Body of pancreas (tissue), 4 donors: ENCODE measurements at regions not wholly inside any gene's neighbourhood (a gene's known extent, or its start where the extent isn't known, plus 50 kb on each side); places are given as distances from the start of the nearest gene placed in this dataset.
"Not testable (repeated sequence)": the region's sequence is repeated elsewhere in the genome, so short reads cannot be mapped to it uniquely, and the experiment has no call there.

Experiments used
- ATAC-seq: fragments of 150-250 bp; one replicate; pipeline ENCODE4 v1.9.1; 2016
- DNase-seq, 4 donors: peaks; one replicate each; pipeline ENCODE4 v3.0.0-alpha.2; 2019
- H3K27ac ChIP-seq, 4 donors: fragments of 200-600 bp; sonication (generic); 1 replicate in 3 of 4; 2 replicates in 1 of 4; pipeline versions ENCODE4 v1.5.1 to v1.6.1; 2016 to 2019; ENCODE audit warnings: mild to moderate bottlenecking in 1 of 4, mixed read lengths in 1 of 4, moderate library complexity in 1 of 4
- H3K27me3 ChIP-seq, 2 donors: fragments of 200-600 bp; sonication (generic); one replicate each; pipeline ENCODE4 v1.6.0; 2016; ENCODE audit warnings: mild to moderate bottlenecking in 1 of 2
- H3K36me3 ChIP-seq, 2 donors: fragments of 200-600 bp; sonication (generic); replicated peaks in 1 of 2; 2 replicates each; pipeline ENCODE4 v1.5.1; 2016; ENCODE audit warnings: low read depth in 2 of 2; ENCODE audit not compliant: insufficient read depth in 1 of 2
- H3K4me1 ChIP-seq: fragments of 200-600 bp; sonication (generic); one replicate; pipeline ENCODE4 v1.6.0; 2016
- H3K4me3 ChIP-seq, 2 donors: fragments of 200-600 bp; sonication (generic); 1 replicate in 1 of 2; 2 replicates in 1 of 2; pipeline ENCODE4 v1.5.1; 2016 to 2019
- H3K9me3 ChIP-seq, 3 donors: fragments of 200-600 bp; sonication (generic); 1 replicate in 2 of 3; 2 replicates in 1 of 3; pipeline ENCODE4 v1.5.1; 2016
- CTCF ChIP-seq, 7 experiments: fragments of 450-650 bp in 4 of 7; fragments of 200-600 bp in 3 of 7; sonication (generic) in 3 of 7; IDR thresholded peaks; one replicate each; pipeline ENCODE4 v1.5.1; 2016 to 2019; ENCODE audit warnings: antibody characterized with exemption in 7 of 7
- POLR2A ChIP-seq, 3 donors: fragments of 450-650 bp; IDR thresholded peaks; one replicate each; pipeline ENCODE4 v1.6.1; 2016; ENCODE audit warnings: antibody characterized with exemption in 3 of 3, mild to moderate bottlenecking in 2 of 3
- WGBS, 2 donors: methylation state at CpG; one replicate each; pipeline ENCODE4 v1.1.5; 2017; 5-methylcytosine and 5-hydroxymethylcytosine counted together
- intact Hi-C: fragments of 100-400 bp; cut with DNase I; formaldehyde crosslinking; loops from one replicate; pipeline ENCODE4 v1.15.1; 2023

DNA sequence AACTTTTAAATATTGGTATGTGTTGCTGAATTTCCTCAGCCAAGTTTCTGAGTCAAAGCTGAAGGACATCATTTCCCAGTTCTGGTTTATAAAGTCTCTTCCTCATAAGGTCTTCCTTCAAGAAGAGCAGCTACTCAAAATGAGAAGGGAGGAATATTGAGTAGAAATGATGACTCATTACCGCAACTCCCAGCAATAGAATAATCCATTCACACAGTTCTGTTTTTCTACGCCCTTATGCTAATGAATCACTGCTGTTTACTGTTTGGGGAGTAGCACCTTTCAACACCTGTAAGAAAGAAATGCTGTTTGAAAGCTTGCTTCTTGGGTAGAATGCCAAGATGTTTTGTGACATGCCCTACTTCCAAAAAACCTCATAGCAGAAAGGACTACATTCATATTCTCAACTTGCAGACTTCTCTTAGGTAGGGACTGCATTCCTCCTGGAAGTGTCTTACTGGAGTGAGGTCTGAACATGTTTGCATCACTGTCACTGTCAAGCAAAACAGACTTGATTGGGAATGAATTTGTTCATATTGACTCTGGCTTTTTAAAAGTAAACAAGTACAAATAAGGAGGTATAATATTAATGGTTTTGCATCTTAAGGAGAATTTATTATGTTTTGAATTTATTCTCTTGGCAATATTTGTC is 147.2 kb upstream of the BANK1 start:
- ATAC-seq: no peak
- Histone ChIP-seq H3K27me3 (no peaks in the 10 kb centered on the region), H3K36me3 (no peaks in the 10 kb centered on the region), H3K4me3 (no peak overlapping the region), H3K27ac (no peak overlapping the region), H3K9me3 (no peaks in the 10 kb centered on the region), H3K4me1 (no peaks in the 10 kb centered on the region)
- WGBS, 2 donors: 49 to 65% methylated on average over 2 of the region's 2 CpGs
- TF ChIP-seq CTCF (IDR thresholded peaks at IDR 0.05): no peak
- TF ChIP-seq POLR2A (IDR thresholded peaks at IDR 0.05): no peak
- intact Hi-C loops: no loop called here
- DNase-seq: no peak

- not testable (repeated sequence) for ATAC-seq
These were observed 157.8 kb upstream of the BANK1 start for GRCh38 chr4:101632766-101633165.

DNA sequence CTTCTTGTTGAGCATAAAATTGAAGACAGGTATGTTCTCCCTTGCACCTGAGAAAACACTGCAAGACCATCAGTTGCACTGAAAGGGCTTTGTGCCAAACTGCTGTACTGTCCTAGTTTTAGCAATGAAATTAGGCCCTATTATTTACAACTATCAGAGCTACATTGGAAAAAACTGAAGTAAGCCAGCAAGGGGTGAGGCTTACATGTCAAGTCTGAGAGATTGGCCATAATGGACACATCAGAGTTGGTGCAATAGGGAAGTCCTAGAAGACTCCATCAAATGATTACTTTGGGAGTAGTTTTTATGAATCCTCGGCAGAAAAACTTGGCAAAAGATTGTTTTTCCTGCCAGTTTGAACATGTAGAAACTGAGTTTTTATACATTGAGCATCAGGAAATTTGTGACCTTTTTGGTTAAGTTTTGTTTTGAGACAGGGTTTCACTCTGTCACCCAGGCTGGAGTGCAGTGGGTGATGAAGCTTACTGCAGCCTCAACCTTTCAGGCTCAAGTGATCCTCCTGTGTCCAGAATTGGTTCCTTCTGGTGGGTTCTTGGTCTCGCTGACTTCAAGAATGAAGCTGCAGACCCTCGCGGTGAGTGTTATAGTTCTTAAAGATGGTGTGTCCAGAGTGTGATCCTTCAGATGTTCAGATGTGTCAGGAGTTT is 160.1 kb upstream of the BANK1 start:
- no peaks in the 10 kb centered on the region for H3K9me3 ChIP-seq

More at GRCh38 chr4:101632766-101633165, 157.8 kb upstream of the BANK1 start:
- intact Hi-C loops, H3K36me3 ChIP-seq, H3K9me3 ChIP-seq, DNase-seq, H3K27ac ChIP-seq, H3K4me3 ChIP-seq, H3K27me3 ChIP-seq, H3K4me1 ChIP-seq: not testable (repeated sequence)
- 56 to 63% methylated on average over 3 of the region's 3 CpGs for WGBS, 2 donors

GRCh38 chr4:101621120-101621519 is 169.4 kb upstream of the BANK1 start:
- no peaks in the 10 kb centered on the region for H3K9me3 ChIP-seq
- H3K27me3 ChIP-seq: no peaks in the 10 kb centered on the region
- intact Hi-C loops: no loop called here
- DNase-seq (no peak), ATAC-seq (no peak)
- 72 to 78% methylated on average over 2 of the region's 2 CpGs for WGBS, 2 donors
- no peak for TF ChIP-seq CTCF (IDR thresholded peaks at IDR 0.05)
- H3K36me3 ChIP-seq: no peaks in the 10 kb centered on the region
- no peak overlapping the region for H3K4me3 ChIP-seq
- H3K27ac ChIP-seq: no peak overlapping the region
- H3K4me1 ChIP-seq: no peaks in the 10 kb centered on the region

More for the DNA sequence above, 160.1 kb upstream of the BANK1 start:
- H3K4me3 ChIP-seq: no peak overlapping the region
- H3K36me3 ChIP-seq: no peaks in the 10 kb centered on the region
- DNase-seq (no peak), ATAC-seq (no peak)
- H3K27ac ChIP-seq: no peak overlapping the region
- no peaks in the 10 kb centered on the region for H3K4me1 ChIP-seq
- WGBS, 2 donors: 80 to 81% methylated on average over 4 of the region's 4 CpGs
- no peaks in the 10 kb centered on the region for H3K27me3 ChIP-seq
- TF ChIP-seq POLR2A (IDR thresholded peaks at IDR 0.05): no peak
- no peak for TF ChIP-seq CTCF (IDR thresholded peaks at IDR 0.05)
- intact Hi-C loops: no loop called here

GRCh38 chr4:101615652-101616051 is 174.9 kb upstream of the BANK1 start:
- no peaks in the 10 kb centered on the region for H3K27me3 ChIP-seq
- DNase-seq: no peak
- no peak for ATAC-seq
- H3K4me1 ChIP-seq: no peaks in the 10 kb centered on the region
- 29 to 49% methylated on average over 2 of the region's 2 CpGs for WGBS, 2 donors
- no peaks in the 10 kb centered on the region for H3K36me3 ChIP-seq
- intact Hi-C loops: no loop called here
- TF ChIP-seq POLR2A (IDR thresholded peaks at IDR 0.05) (no peak), CTCF (IDR thresholded peaks at IDR 0.05) (no peak)
- no peak overlapping the region for H3K27ac ChIP-seq
- no peaks in the 10 kb centered on the region for H3K9me3 ChIP-seq
- no peak overlapping the region for H3K4me3 ChIP-seq

DNA sequence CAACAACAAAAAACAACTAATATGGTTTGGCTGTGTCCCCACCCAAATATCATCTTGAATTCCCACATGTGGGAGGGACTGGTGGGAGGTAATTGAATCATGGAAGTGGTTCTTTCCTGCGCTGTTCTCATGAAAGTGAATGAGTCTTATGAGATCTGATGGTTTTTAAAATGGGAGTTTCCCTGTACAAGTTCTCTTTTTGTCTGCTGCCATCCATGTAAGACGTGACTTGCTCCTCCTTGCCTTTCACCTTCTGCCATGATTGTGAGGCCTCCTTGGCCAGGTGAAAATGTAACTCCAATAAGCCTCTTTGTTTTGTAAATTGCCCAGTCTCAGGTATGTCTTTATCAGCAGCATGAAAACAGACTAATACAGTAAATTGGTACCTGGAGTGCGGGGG is 183.5 kb upstream of the BANK1 start:
- H3K36me3 ChIP-seq, ATAC-seq, H3K4me3 ChIP-seq, H3K4me1 ChIP-seq, H3K27ac ChIP-seq, H3K27me3 ChIP-seq, intact Hi-C loops, DNase-seq, H3K9me3 ChIP-seq: not testable (repeated sequence)
- WGBS, 2 donors: 68 to 77% methylated on average over 3 of the region's 3 CpGs
